ENCODE measurements at regions not wholly inside any gene's neighbourhood (a gene's known extent, or its start where the extent isn't known, plus 50 kb on each side); places are given as distances from the start of the nearest gene placed in this dataset.

DNA sequence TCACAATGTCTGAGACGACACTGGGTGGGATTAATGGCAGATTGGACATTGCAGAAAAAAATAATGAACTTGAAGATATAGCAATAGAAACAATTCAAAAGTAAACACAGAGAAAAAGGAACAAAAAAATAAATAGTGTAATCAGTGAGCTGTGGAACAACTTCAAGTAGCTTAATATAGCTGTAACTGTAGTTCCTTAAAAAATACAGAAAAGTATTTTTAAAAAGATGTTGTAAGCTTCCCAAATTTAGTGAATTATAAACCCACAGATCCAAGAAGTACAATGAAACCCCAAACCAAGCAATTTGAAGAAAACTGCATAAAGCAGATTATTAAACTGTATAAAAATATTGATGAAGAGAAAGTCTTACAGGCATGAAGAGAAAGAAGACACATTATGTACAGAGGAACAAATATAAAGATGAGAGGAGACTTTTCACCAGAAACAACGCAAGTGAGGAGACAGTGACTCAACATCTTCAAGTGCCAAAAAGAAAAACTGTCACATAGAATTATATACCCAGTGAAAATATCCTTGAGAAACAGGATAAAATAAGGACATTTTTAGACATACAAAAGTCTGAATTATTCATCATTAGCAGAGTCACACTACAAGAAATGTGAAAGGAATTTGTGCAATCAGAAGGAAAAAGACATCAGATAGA is 176.4 kb downstream of the NFKBIZ start:
- TF ChIP-seq CTCF (IDR thresholded peaks at IDR 0.05; ENCODE audit: poor library complexity) = no peak
- no peak for TF ChIP-seq EZH2phosphoT487 (IDR thresholded peaks at IDR 0.05; ENCODE audit: low read depth, severe bottlenecking, unreplicated experiment)
